GM12878 (cell line): ENCODE measurements at regions not wholly inside any gene's neighbourhood (a gene's known extent, or its start where the extent isn't known, plus 50 kb on each side); places are given as distances from the start of the nearest gene placed in this dataset.

Source experiments
- ATAC-seq: fragments of 200-7000 bp; cut with Tn5 transposase; 3 replicates; pipeline ENCODE4 v1.9.1; 2020; ENCODE audit warnings: mild to moderate bottlenecking, moderate library complexity
- BruUV-seq: library from RNA; stranded (reverse); fragments of 400-500 nt; replicated peaks from 2 replicates; lab custom pipeline; 2021; lab: Mats Ljungman, UMichigan
- CTCF ChIA-PET: fragments of 300-600 bp; sonication (Branson Sonifier 250); formaldehyde crosslinking; extraction: SDS; loops from one replicate; lab custom pipeline; 2021; ENCODE audit warnings: inconsistent platforms; lab: Yijun Ruan, JAX
- POLR2A ChIA-PET: fragments of 350-600 bp; formaldehyde crosslinking; extraction: SDS; loops from one replicate; lab custom pipeline; 2021; ENCODE audit warnings: inconsistent platforms; lab: Charles Lee
- RAD21 ChIA-PET: fragments of 300-600 bp; sonication (Branson Sonifier 250); formaldehyde crosslinking; loops from one replicate; lab custom pipeline; 2023; ENCODE audit warnings: antibody characterized with exemption; ENCODE audit not compliant: unreplicated experiment; lab: Charles Lee
- SMC1A ChIA-PET: fragments of 300-600 bp; sonication (Branson Sonifier 250); formaldehyde crosslinking; loops from one replicate; lab custom pipeline; 2023; ENCODE audit not compliant: unreplicated experiment, uncharacterized antibody; lab: Charles Lee
- DNase-seq: peaks from one replicate; pipeline ENCODE4 v3.0.0-alpha.2; 2011; ENCODE audit warnings: low read depth, low spot score
- FAIRE-seq: peaks from 3 replicates; lab custom pipeline; 2011; peaks lifted over from hg19 to GRCh38; lab: Jason Lieb, UNC
- H2AFZ ChIP-seq: 2 replicates; pipeline ENCODE4 v1.6.0; 2011; ENCODE audit warnings: low read depth, low read length, control low read depth; ENCODE audit not compliant: control insufficient read depth
- H3K27ac ChIP-seq: 2 replicates; pipeline ENCODE4 v1.5.1; 2011; ENCODE audit warnings: control low read depth; ENCODE audit not compliant: control insufficient read depth, insufficient read depth
- H3K27me3 ChIP-seq, 2 experiments: replicated peaks in 1 of 2; 2 replicates each; pipeline versions ENCODE4 v1.6.0 to v1.6.1; 2011; ENCODE audit warnings: low read length in 1 of 2; ENCODE audit not compliant: control insufficient read depth in 2 of 2, insufficient read depth in 2 of 2
- H3K36me3 ChIP-seq, 2 experiments: 2 replicates each; pipeline ENCODE4 v1.5.1; 2011; ENCODE audit warnings: low read length in 1 of 2; ENCODE audit not compliant: control insufficient read depth in 2 of 2, insufficient read depth in 2 of 2
- H3K4me1 ChIP-seq: 2 replicates; pipeline ENCODE4 v1.6.1; 2011; ENCODE audit warnings: mild to moderate bottlenecking, low read length, moderate library complexity, mixed read lengths; ENCODE audit not compliant: control insufficient read depth, insufficient read depth
- H3K4me2 ChIP-seq: 2 replicates; pipeline ENCODE4 v1.6.0; 2011; ENCODE audit warnings: control low read depth; ENCODE audit not compliant: control insufficient read depth, insufficient read depth
- H3K4me3 ChIP-seq: fragments of 200-600 bp; sonication (generic); 2 replicates; pipeline ENCODE4 v1.5.1; 2016
- H3K79me2 ChIP-seq: 2 replicates; pipeline ENCODE4 v1.6.0; 2011; ENCODE audit warnings: low read length; ENCODE audit not compliant: control insufficient read depth, insufficient read depth
- H3K9ac ChIP-seq: 2 replicates; pipeline ENCODE4 v1.8.0; 2011; ENCODE audit warnings: low read length, control low read depth, mixed read lengths; ENCODE audit not compliant: control insufficient read depth, insufficient read depth
- H3K9me3 ChIP-seq: replicated peaks from 3 replicates; pipeline ENCODE4 v1.5.1; 2011; ENCODE audit warnings: mild to moderate bottlenecking, low read length; ENCODE audit not compliant: control insufficient read depth, insufficient read depth
- H4K20me1 ChIP-seq: 2 replicates; pipeline ENCODE4 v1.6.0; 2011; ENCODE audit not compliant: control insufficient read depth, insufficient read depth
- ATF7 ChIP-seq: fragments of 450-650 bp; IDR thresholded peaks from 2 replicates; pipeline ENCODE4 v1.6.1; 2016; ENCODE audit warnings: low read depth, mild to moderate bottlenecking
- BRCA1 ChIP-seq: IDR thresholded peaks from 2 replicates; pipeline ENCODE4 v1.6.1; 2011; ENCODE audit warnings: low read depth, low read length, improper control_type of control experiment
- CBX3 ChIP-seq: fragments of 200-600 bp; sonication (generic); IDR thresholded peaks from 2 replicates; pipeline ENCODE4 v1.6.1; 2016; ENCODE audit warnings: low read depth, borderline replicate concordance
- HSF1 ChIP-seq: fragments of 150-350 bp; IDR thresholded peaks from 2 replicates; pipeline ENCODE4 v1.6.1; 2014; ENCODE audit warnings: mild to moderate bottlenecking, low read depth, low read length
- MEF2A ChIP-seq: IDR thresholded peaks from 2 replicates; pipeline ENCODE4 v1.6.1; 2011; ENCODE audit warnings: low read depth, mild to moderate bottlenecking, low read length, moderate library complexity; ENCODE audit not compliant: insufficient read depth
- MXI1 ChIP-seq: fragments of 150-350 bp; IDR thresholded peaks from 2 replicates; pipeline ENCODE4 v1.6.1; 2011; ENCODE audit warnings: low read depth, mild to moderate bottlenecking, inconsistent platforms, low read length, improper control_type of control experiment
- NFYA ChIP-seq: IDR thresholded peaks from 2 replicates; pipeline ENCODE4 v1.6.1; 2011; ENCODE audit warnings: low read depth, mild to moderate bottlenecking, low read length, improper control_type of control experiment, borderline replicate concordance
- POLR2A ChIP-seq: IDR thresholded peaks from 2 replicates; pipeline ENCODE4 v1.6.1; 2011; ENCODE audit warnings: low read depth, mild to moderate bottlenecking, low read length
- RAD51 ChIP-seq: fragments of 450-650 bp; IDR thresholded peaks from 2 replicates; pipeline ENCODE4 v1.6.1; 2016; ENCODE audit warnings: moderate library complexity, mild to moderate bottlenecking, inconsistent platforms
- SKIL ChIP-seq: fragments of 450-650 bp; IDR thresholded peaks from 2 replicates; pipeline ENCODE4 v1.6.1; 2017; ENCODE audit warnings: mild to moderate bottlenecking, low read depth, inconsistent platforms; ENCODE audit not compliant: poor library complexity, severe bottlenecking
- SUPT20H ChIP-seq: IDR thresholded peaks from 2 replicates; pipeline ENCODE4 v1.6.1; 2011; ENCODE audit warnings: low read depth, mild to moderate bottlenecking, low read length, moderate library complexity, borderline replicate concordance; ENCODE audit not compliant: control insufficient read depth
- ZBTB11 ChIP-seq: fragments of 450-650 bp; formaldehyde crosslinking; IDR thresholded peaks from 2 replicates; pipeline ENCODE4 v1.5.0; 2022; ENCODE audit warnings: mild to moderate bottlenecking, missing genetic modification characterization
- WGBS: methylation state at CpG from one replicate; pipeline ENCODE4 v1.1.6; 2016; ENCODE audit warnings: low lambda C conversion rate; ENCODE audit not compliant: insufficient replicate concordance, insufficient coverage; ENCODE audit errors: missing lambda C conversion rate; 5-methylcytosine and 5-hydroxymethylcytosine counted together
- in situ Hi-C: fragments of 300-500 bp; cut with MboI; formaldehyde crosslinking; loops from 9 replicates; pipeline ENCODE4 v1.14.3; 2018; ENCODE audit warnings: mixed read lengths
- intact Hi-C: fragments of 100-400 bp; cut with micrococcal nuclease; formaldehyde crosslinking; loops from one replicate; pipeline ENCODE4 v1.14.2; 2022; ENCODE audit not compliant: unreplicated experiment

GRCh38 chr2:57753636-57754035, 293.0 kb upstream of the VRK2 start (continued):
- TF ChIP-seq MEF2A: no peak
- TF ChIP-seq HSF1: no peak
- TF ChIP-seq ATF7: no peak
- no peak for TF ChIP-seq RAD51
- TF ChIP-seq MXI1: no peak
- TF ChIP-seq SUPT20H: no peak
- no peak for TF ChIP-seq POLR2A
- no peak for TF ChIP-seq CBX3

- no TSS peak for BruUV-seq
- no peak overlapping the region for H3K4me2 ChIP-seq
- RAD21 ChIA-PET: interaction anchor here (0.6 to 2.3 kb wide), 12 partner anchors 11 to 1267 kb away, joined by 3 to 17 read pairs (median 8); no protein-coding TSS in a partner anchor
- H3K9me3 ChIP-seq: no peaks in the 10 kb centered on the region
- DNase-seq: no peak
- POLR2A ChIA-PET: no interaction called here
- FAIRE-seq: no peak
- H3K79me2 ChIP-seq: no peaks in the 10 kb centered on the region
- H3K4me1 ChIP-seq: peaks cover 24% of the 10 kb centered on the region; the same call in 1 of the 2 replicates
- in situ Hi-C loops (loop anchor here (5.0 kb wide), 1 partner anchor 689 kb away; no protein-coding TSS in a partner anchor), intact Hi-C loops (loop anchor here (5.0 to 10.0 kb wide), 2 partner anchors 389 to 596 kb away; no protein-coding TSS in a partner anchor)
- no peaks in the 10 kb centered on the region for H3K36me3 ChIP-seq
- H3K4me3 ChIP-seq: no peak overlapping the region
- CTCF ChIA-PET: interaction anchor here (0.7 to 4.7 kb wide), 26 partner anchors 9 to 1267 kb away, joined by 3 to 46 read pairs (median 4); no protein-coding TSS in a partner anchor
- no peak overlapping the region for H2AFZ ChIP-seq
- H3K27me3 ChIP-seq: no peaks in the 10 kb centered on the region
- 0% methylated on average over 2 of the region's 2 CpGs for whole genome bisulfite sequencing
- SMC1A ChIA-PET: interaction anchor here (0.6 to 3.7 kb wide), 24 partner anchors 11 to 1113 kb away, joined by 3 to 25 read pairs (median 4); no protein-coding TSS in a partner anchor
- H3K9ac ChIP-seq: no peak overlapping the region
- H4K20me1 ChIP-seq: no peaks in the 10 kb centered on the region
- H3K27ac ChIP-seq: no peak overlapping the region
- no peak; the same call in 2 of the 3 replicates for ATAC-seq
- TF ChIP-seq ZBTB11 (no peak), NFYA (no peak), SKIL (peak; percentile 61), CBX3 (no peak), SUPT20H (no peak), BRCA1 (no peak)
These were observed 287.9 kb upstream of the VRK2 start for GRCh38 chr2:57758686-57759085.
